ENCODE measurements at regions not wholly inside any gene's neighbourhood (a gene's known extent, or its start where the extent isn't known, plus 50 kb on each side); places are given as distances from the start of the nearest gene placed in this dataset.
"Not testable (repeated sequence)": the region's sequence is repeated elsewhere in the genome, so short reads cannot be mapped to it uniquely, and the experiment has no call there.

- TF ChIP-seq CTCF, POLR2A (IDR thresholded peaks at IDR 0.05): not testable (repeated sequence)
Measured at GRCh38 chr22:49669427-49669968, 158.2 kb downstream of the BRD1 start.

Measured in adrenal gland (tissue), 5 donors.